ENCODE measurements at regions not wholly inside any gene's neighbourhood (a gene's known extent, or its start where the extent isn't known, plus 50 kb on each side); places are given as distances from the start of the nearest gene placed in this dataset.

- Histone ChIP-seq H3K9ac (no peak overlapping the region), H3K4me1 (ENCODE audit: control insufficient read depth in 1 of 2, insufficient read depth in 2 of 2, low read depth in 1 of 2, low read length in 1 of 2) (peaks cover 0 to 29% of the 10 kb centered on the region in 2 experiments; a peak in 2 of 4 replicates), H3K36me3 (replicated peaks in 1 of 2; ENCODE audit: control insufficient read depth in 1 of 2, insufficient read depth in 2 of 2, low read length in 1 of 2) (no peaks in the 10 kb centered on the region), H3K9me2 (no peaks in the 10 kb centered on the region), H3K9me3 (no peaks in the 10 kb centered on the region), H4K20me1 (ENCODE audit: insufficient read depth) (no peaks in the 10 kb centered on the region), H3K4me3 (ENCODE audit: low read depth in 2 of 2, low read length in 1 of 2) (no peak overlapping the region), H3K79me2 (ENCODE audit: insufficient read depth) (no peaks in the 10 kb centered on the region), H3F3A (replicated peaks; ENCODE audit: insufficient read depth) (no peaks in the 10 kb centered on the region), H3K4me2 (no peak overlapping the region), H3K27me3 (ENCODE audit: insufficient read depth) (no peaks in the 10 kb centered on the region), H3K27ac (ENCODE audit: low read depth in 2 of 2, low read length in 1 of 2) (no peak overlapping the region), H2AFZ (ENCODE audit: low read depth) (no peak overlapping the region)
- POLR2A ChIA-PET, result no interaction called here
- CTCF ChIA-PET, result interaction anchor here (0.9 to 3.5 kb wide), 3 partner anchors 8 to 1500 kb away, joined by 3 to 27 read pairs (median 3); no protein-coding TSS in a partner anchor
- no peak for TF ChIP-seq FOXM1 (IDR thresholded peaks at IDR 0.05; ENCODE audit: low read depth)
- no peak for TF ChIP-seq EZH2phosphoT487 (IDR thresholded peaks at IDR 0.05; ENCODE audit: borderline replicate concordance, low read depth)
- TF ChIP-seq RXRA (IDR thresholded peaks at IDR 0.05; ENCODE audit: borderline replicate concordance, low read depth), result no peak
- no peak for TF ChIP-seq RAD21 (IDR thresholded peaks at IDR 0.05; ENCODE audit: low read length)
- no peak for TF ChIP-seq TCF12 (IDR thresholded peaks at IDR 0.05)
- no peak for TF ChIP-seq ZBTB33 (IDR thresholded peaks at IDR 0.05; ENCODE audit: borderline replicate concordance, low read depth)
- TF ChIP-seq REST (IDR thresholded peaks at IDR 0.05; ENCODE audit: low read depth, low read length), result no peak
- no peak for TF ChIP-seq MAX (IDR thresholded peaks at IDR 0.05; ENCODE audit: low read depth)
- TF ChIP-seq USF2 (IDR thresholded peaks at IDR 0.05; ENCODE audit: borderline replicate concordance, low read depth, low read length), result no peak
- no peak for TF ChIP-seq TAF1 (IDR thresholded peaks at IDR 0.05; ENCODE audit: borderline replicate concordance, low read depth, low read length)
- no peak for TF ChIP-seq RCOR1 (IDR thresholded peaks at IDR 0.05; ENCODE audit: low read length)
- no peak for TF ChIP-seq MEF2A (IDR thresholded peaks at IDR 0.05; ENCODE audit: borderline replicate concordance, low read depth)
- TF ChIP-seq NRF1 (IDR thresholded peaks at IDR 0.05; ENCODE audit: low read depth, low read length), result no peak
- TF ChIP-seq GATA2 (CRISPR knock-in tag; IDR thresholded peaks at IDR 0.05), result no peak
- no peak for TF ChIP-seq EP300 (IDR thresholded peaks at IDR 0.05; ENCODE audit: borderline replicate concordance in 1 of 2, low read depth in 1 of 2, low read length in 1 of 2)
- TF ChIP-seq CTCF (IDR thresholded peaks at IDR 0.05), result no peak
- no peak for DNase-seq
- 36% methylated on average over 3 of the region's 3 CpGs for WGBS (ENCODE audit: low lambda C conversion rate)
These were observed 98.6 kb downstream of the NXPE2 start for GRCh38 chr11:114776956-114777355.
